ENCODE measurements at regions not wholly inside any gene's neighbourhood (a gene's known extent, or its start where the extent isn't known, plus 50 kb on each side); places are given as distances from the start of the nearest gene placed in this dataset.

- no peak overlapping the region for H3K4me3 ChIP-seq (replicated peaks in 1 of 2; ENCODE audit: low read depth in 2 of 2, low read length in 2 of 2)
- no peak for TF ChIP-seq CTCF (IDR thresholded peaks at IDR 0.05; ENCODE audit: low read depth, low read length)
- no peak for DNase-seq (ENCODE audit: low read depth in 2 of 2)
Measured at GRCh38 chr18:41262688-41263087, 692.3 kb upstream of the PIK3C3 start.

- no peak overlapping the region for H3K4me3 ChIP-seq (replicated peaks in 1 of 2; ENCODE audit: low read depth in 2 of 2, low read length in 2 of 2)
- no peak for DNase-seq (ENCODE audit: low read depth in 2 of 2)
- no peak for TF ChIP-seq CTCF (IDR thresholded peaks at IDR 0.05; ENCODE audit: low read depth, low read length)
Measured at GRCh38 chr18:41244591-41245037, 710.4 kb upstream of the PIK3C3 start.

GRCh38 chr18:41237317-41237716, 717.7 kb upstream of the PIK3C3 start:
- no peak for TF ChIP-seq CTCF (IDR thresholded peaks at IDR 0.05; ENCODE audit: low read depth, low read length)
- no peak overlapping the region for H3K4me3 ChIP-seq (replicated peaks in 1 of 2; ENCODE audit: low read depth in 2 of 2, low read length in 2 of 2)
- no peak for DNase-seq (ENCODE audit: low read depth in 2 of 2)

- TF ChIP-seq CTCF (IDR thresholded peaks at IDR 0.05; ENCODE audit: low read depth, low read length): no peak
- no peak for DNase-seq (ENCODE audit: low read depth in 2 of 2)
- H3K4me3 ChIP-seq (replicated peaks in 1 of 2; ENCODE audit: low read depth in 2 of 2, low read length in 2 of 2): no peak overlapping the region
Measured at GRCh38 chr18:41231681-41232080, 723.4 kb upstream of the PIK3C3 start.

GRCh38 chr18:41227993-41228392, 727.0 kb upstream of the PIK3C3 start:
- DNase-seq (ENCODE audit: low read depth in 2 of 2): no peak
- TF ChIP-seq CTCF (IDR thresholded peaks at IDR 0.05; ENCODE audit: low read depth, low read length): no peak
- H3K4me3 ChIP-seq (replicated peaks in 1 of 2; ENCODE audit: low read depth in 2 of 2, low read length in 2 of 2): no peak overlapping the region

GRCh38 chr18:41226911-41227310, 728.1 kb upstream of the PIK3C3 start:
- TF ChIP-seq CTCF (IDR thresholded peaks at IDR 0.05; ENCODE audit: low read depth, low read length): no peak
- DNase-seq (ENCODE audit: low read depth in 2 of 2): no peak
- no peak overlapping the region for H3K4me3 ChIP-seq (replicated peaks in 1 of 2; ENCODE audit: low read depth in 2 of 2, low read length in 2 of 2)

- no peak for TF ChIP-seq CTCF (IDR thresholded peaks at IDR 0.05; ENCODE audit: low read depth, low read length)
- H3K4me3 ChIP-seq (replicated peaks in 1 of 2; ENCODE audit: low read depth in 2 of 2, low read length in 2 of 2): no peak overlapping the region
- peak; percentile 55 to 93 for DNase-seq (ENCODE audit: low read depth in 2 of 2)
Measured at GRCh38 chr18:41226186-41226585, 728.8 kb upstream of the PIK3C3 start.
